Endothelial cell of umbilical vein (primary cell): ENCODE measurements at regions not wholly inside any gene's neighbourhood (a gene's known extent, or its start where the extent isn't known, plus 50 kb on each side); places are given as distances from the start of the nearest gene placed in this dataset.

ENCODE experiments used
- BruUV-seq: library from RNA; stranded (reverse); fragments of 400-500 nt; replicated peaks from 2 replicates; lab custom pipeline; 2021; lab: Mats Ljungman, UMichigan
- CTCF ChIA-PET: fragments of 300-600, 350-600 bp; sonication (Branson Sonifier 250); formaldehyde crosslinking; loops from one replicate; lab custom pipeline; 2021; ENCODE audit warnings: antibody characterized with exemption, inconsistent platforms; lab: Charles Lee
- POLR2A ChIA-PET: fragments of 300-600, 350-600 bp; sonication (Branson Sonifier 250); formaldehyde crosslinking; loops from one replicate; lab custom pipeline; 2021; ENCODE audit warnings: antibody characterized with exemption, inconsistent platforms; lab: Charles Lee
- DNase-seq: peaks from one replicate; pipeline ENCODE4 v3.0.0-alpha.2; 2011; ENCODE audit warnings: low read depth, low spot score
- FAIRE-seq: peaks from 2 replicates; lab custom pipeline; 2011; peaks lifted over from hg19 to GRCh38; lab: Jason Lieb, UNC
- H2AFZ ChIP-seq: 2 replicates; pipeline ENCODE4 v1.6.0; 2012; ENCODE audit warnings: low read depth, low read length, control low read depth, inconsistent platforms
- H3K27ac ChIP-seq: 2 replicates; pipeline ENCODE4 v1.5.1; 2011; ENCODE audit warnings: low read depth, mild to moderate bottlenecking, control low read depth, low read length, moderate library complexity; ENCODE audit not compliant: insufficient read depth
- H3K27me3 ChIP-seq, 2 experiments: 2 replicates each; pipeline versions ENCODE4 v1.6.0 to v1.6.1; 2011; ENCODE audit warnings: low read length in 2 of 2, mixed read lengths in 1 of 2; ENCODE audit not compliant: control insufficient read depth in 2 of 2, insufficient read depth in 2 of 2
- H3K36me3 ChIP-seq, 2 experiments: 2 replicates in 1 of 2; 3 replicates in 1 of 2; pipeline ENCODE4 v1.5.1; 2011; ENCODE audit warnings: low read length in 2 of 2, mild to moderate bottlenecking in 1 of 2, moderate library complexity in 1 of 2; ENCODE audit not compliant: control insufficient read depth in 2 of 2, insufficient read depth in 2 of 2; ENCODE audit errors: extremely low read depth in 1 of 2
- H3K4me1 ChIP-seq: 3 replicates; pipeline ENCODE4 v1.5.1; 2011; ENCODE audit warnings: mild to moderate bottlenecking, low read length; ENCODE audit not compliant: control insufficient read depth, insufficient read depth; ENCODE audit errors: extremely low read depth
- H3K4me2 ChIP-seq: 2 replicates; pipeline ENCODE4 v1.6.1; 2011; ENCODE audit warnings: low read length, control low read depth, mixed read lengths; ENCODE audit not compliant: insufficient read depth
- H3K4me3 ChIP-seq, 3 experiments: fragments of 200-600 bp in 1 of 3; sonication (generic), shearing (Covaris generic) in 1 of 3; replicated peaks in 1 of 3; 2 replicates each; pipeline ENCODE4 v1.5.1; 2011 to 2016; ENCODE audit warnings: control low read depth in 3 of 3, low read length in 3 of 3, mild to moderate bottlenecking in 2 of 3, inconsistent platforms in 1 of 3, low read depth in 1 of 3, moderate library complexity in 1 of 3; ENCODE audit not compliant: insufficient read depth in 1 of 3
- H3K79me2 ChIP-seq: 2 replicates; pipeline ENCODE4 v1.6.0; 2012; ENCODE audit warnings: low read length, inconsistent platforms; ENCODE audit not compliant: control insufficient read depth, insufficient read depth
- H3K9ac ChIP-seq: replicated peaks from 2 replicates; pipeline ENCODE3; 2011; ENCODE audit warnings: low read length, control low read depth; ENCODE audit not compliant: insufficient read depth; ENCODE audit errors: extremely low read depth
- H3K9me1 ChIP-seq: replicated peaks from 3 replicates; pipeline ENCODE4 v1.6.0; 2011; ENCODE audit warnings: mild to moderate bottlenecking, low read length; ENCODE audit not compliant: control insufficient read depth, insufficient read depth; ENCODE audit errors: extremely low read depth
- H3K9me3 ChIP-seq: replicated peaks from 2 replicates; pipeline ENCODE4 v1.5.1; 2012; ENCODE audit warnings: low read length, inconsistent platforms; ENCODE audit not compliant: control insufficient read depth, insufficient read depth
- H4K20me1 ChIP-seq: replicated peaks from 2 replicates; pipeline ENCODE3; 2011; ENCODE audit warnings: mild to moderate bottlenecking, low read length; ENCODE audit not compliant: control insufficient read depth, insufficient read depth; ENCODE audit errors: extremely low read depth
- CTCF ChIP-seq, 2 donors: IDR thresholded peaks; 1 replicate in 1 of 2; 2 replicates in 1 of 2; pipeline ENCODE4 v1.5.1; 2011; ENCODE audit warnings: low read length in 2 of 2, mild to moderate bottlenecking in 2 of 2, moderate library complexity in 2 of 2, control low read depth in 1 of 2, inconsistent platforms in 1 of 2, low read depth in 1 of 2; ENCODE audit not compliant: insufficient read depth in 1 of 2; ENCODE audit errors: extremely low read depth in 1 of 2
- EZH2 ChIP-seq: IDR thresholded peaks from 2 replicates; pipeline ENCODE4 v1.6.1; 2012; ENCODE audit warnings: borderline replicate concordance, low read depth, mild to moderate bottlenecking, moderate library complexity, low read length, inconsistent platforms; ENCODE audit not compliant: severe bottlenecking
- FOS ChIP-seq: IDR thresholded peaks from 2 replicates; pipeline ENCODE4 v1.6.1; 2011; ENCODE audit warnings: mild to moderate bottlenecking, low read length, moderate library complexity, borderline replicate concordance; ENCODE audit not compliant: insufficient read depth
- GATA2 ChIP-seq: IDR thresholded peaks from 2 replicates; pipeline ENCODE4 v1.7.0; 2011; ENCODE audit warnings: low read depth, mild to moderate bottlenecking, moderate library complexity, mixed read lengths, low read length; ENCODE audit not compliant: insufficient read length, insufficient read depth
- JUN ChIP-seq: IDR thresholded peaks from 2 replicates; pipeline ENCODE4 v1.6.1; 2011; ENCODE audit warnings: borderline replicate concordance, low read depth; ENCODE audit not compliant: insufficient read length, insufficient read depth
- MYC ChIP-seq: IDR thresholded peaks from one replicate; pipeline ENCODE4 v1.6.1; 2011; ENCODE audit warnings: mild to moderate bottlenecking, low read depth, low read length
- POLR2A ChIP-seq: IDR thresholded peaks from 2 replicates; pipeline ENCODE4 v1.6.1; 2012; ENCODE audit warnings: low read depth, mild to moderate bottlenecking, control low read depth, low read length
- POLR2AphosphoS5 ChIP-seq: IDR thresholded peaks from 2 replicates; pipeline ENCODE4 v1.6.1; 2012; ENCODE audit warnings: low read depth, mild to moderate bottlenecking, control low read depth, low read length, moderate library complexity; ENCODE audit not compliant: insufficient read depth
- dilution Hi-C: fragments of 300-500 bp; cut with MboI; formaldehyde crosslinking; loops from one replicate; pipeline ENCODE4 v1.15.0; 2019; ENCODE audit warnings: low sequenced_read_pairs; ENCODE audit not compliant: extremely low pct_ligation_motif_present
- intact Hi-C: fragments of 100-400 bp; cut with micrococcal nuclease; formaldehyde crosslinking; loops from one replicate; pipeline ENCODE4 v1.10.0; 2022
- TF ChIP-seq, protein P1 (sequence below): IDR thresholded peaks from 2 replicates; pipeline ENCODE4 v1.6.1; 2011; ENCODE audit not compliant: insufficient read depth, insufficient read length

DNA sequence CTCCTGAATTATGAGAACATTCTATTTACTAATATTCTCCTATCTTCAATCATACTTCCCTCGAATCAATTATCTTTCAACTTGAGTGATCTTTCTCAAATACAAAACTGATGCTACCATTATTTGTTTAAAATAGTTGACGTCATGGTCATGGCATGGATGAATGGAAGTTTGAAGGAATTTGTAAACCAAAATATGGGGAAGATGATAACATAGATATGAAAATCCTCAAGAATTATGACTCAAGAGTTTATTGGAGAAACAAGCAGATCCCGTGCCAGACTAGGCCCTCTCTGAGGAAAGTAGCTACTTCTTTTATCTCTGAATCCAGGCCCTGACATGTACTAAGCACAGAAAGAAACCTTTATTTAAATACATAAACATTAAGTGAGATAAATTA lies 270.4 kb upstream of the MC4R start:
- dilution Hi-C loops: no loop called here
- ChIA-PET POLR2A (interaction anchor here (0.6 kb wide), 1 partner anchor 623 kb away, joined by 4 read pairs; no protein-coding TSS in a partner anchor), CTCF (no interaction called here)
- no peak overlapping the region for H3K4me3 ChIP-seq
- H3K36me3 ChIP-seq: no peaks in the 10 kb centered on the region
- H3K9me1 ChIP-seq: no peaks in the 10 kb centered on the region
- FAIRE-seq: no peak
- no peak overlapping the region for H2AFZ ChIP-seq
- TF ChIP-seq JUN: no peak
- no peak for TF ChIP-seq POLR2A
- TF ChIP-seq MYC: no peak
- TF ChIP-seq FOS: no peak
- no peak for TF ChIP-seq POLR2AphosphoS5
- TF ChIP-seq GATA2: no peak
- no peak for TF ChIP-seq EZH2
- TF ChIP-seq, protein P1, sequence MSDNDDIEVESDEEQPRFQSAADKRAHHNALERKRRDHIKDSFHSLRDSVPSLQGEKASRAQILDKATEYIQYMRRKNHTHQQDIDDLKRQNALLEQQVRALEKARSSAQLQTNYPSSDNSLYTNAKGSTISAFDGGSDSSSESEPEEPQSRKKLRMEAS: no peak
- TF ChIP-seq CTCF (IDR thresholded peaks at IDR 0.05; ENCODE audit: extremely low read depth in 1 of 2, insufficient read depth in 1 of 2, low read depth in 1 of 2, low read length in 2 of 2): no peak
- no peaks in the 10 kb centered on the region for H3K27me3 ChIP-seq
- BruUV-seq: no TSS peak
- no peaks in the 10 kb centered on the region for H3K9me3 ChIP-seq
- H3K27ac ChIP-seq: no peak overlapping the region
- no peaks in the 10 kb centered on the region for H3K4me1 ChIP-seq
- no peak for DNase-seq
- no peaks in the 10 kb centered on the region for H3K79me2 ChIP-seq
- H3K9ac ChIP-seq: no peak overlapping the region
- intact Hi-C loops: no loop called here
- no peak overlapping the region for H3K4me2 ChIP-seq
- no peaks in the 10 kb centered on the region for H4K20me1 ChIP-seq
